ENCODE measurements at regions not wholly inside any gene's neighbourhood (a gene's known extent, or its start where the extent isn't known, plus 50 kb on each side); places are given as distances from the start of the nearest gene placed in this dataset.

DNA sequence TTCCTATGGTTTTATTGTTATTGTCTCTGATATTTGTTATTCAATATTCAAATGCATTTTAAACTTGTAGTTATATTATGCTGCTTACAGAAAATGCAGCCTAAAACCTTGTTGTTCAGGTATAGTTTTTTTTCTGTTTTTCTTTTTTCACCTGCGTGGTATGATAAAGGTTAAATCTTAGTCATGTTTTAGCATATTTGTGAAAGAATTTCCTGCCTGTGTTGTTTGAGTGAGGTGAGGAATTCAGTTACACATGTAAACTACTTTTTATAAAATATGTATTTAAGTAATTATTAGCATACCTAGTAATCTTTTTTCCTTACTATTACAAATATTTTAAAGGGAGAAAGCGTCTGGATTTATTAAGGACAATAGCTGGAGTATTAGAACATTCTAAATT lies 90.0 kb upstream of the NAALADL2 start:
- TF ChIP-seq CTCF (IDR thresholded peaks at IDR 0.05), result no peak

DNA sequence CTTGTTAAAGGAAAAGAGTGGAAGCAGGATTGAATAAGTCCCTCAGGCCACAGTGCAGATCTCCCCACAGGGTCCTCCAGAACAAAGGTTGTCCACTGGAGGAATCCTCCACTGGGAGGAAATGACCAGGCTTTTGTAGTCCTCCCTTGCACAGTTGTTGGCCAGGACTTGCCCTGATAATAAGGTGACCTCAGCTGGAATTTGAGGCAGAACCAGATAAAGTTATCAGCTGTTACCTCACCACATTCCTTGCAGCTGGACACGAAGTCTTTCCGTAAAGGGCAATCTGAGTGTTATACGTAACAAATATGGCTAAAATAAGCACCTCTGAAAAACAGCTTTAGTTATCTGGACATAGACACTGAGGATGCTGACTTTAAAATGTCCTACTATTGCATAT lies 83.5 kb upstream of the NAALADL2 start:
- no peak for TF ChIP-seq CTCF (IDR thresholded peaks at IDR 0.05)

GRCh38 chr3:174776123-174776522 lies 83.0 kb upstream of the NAALADL2 start:
- TF ChIP-seq CTCF (IDR thresholded peaks at IDR 0.05), result no peak

DNA sequence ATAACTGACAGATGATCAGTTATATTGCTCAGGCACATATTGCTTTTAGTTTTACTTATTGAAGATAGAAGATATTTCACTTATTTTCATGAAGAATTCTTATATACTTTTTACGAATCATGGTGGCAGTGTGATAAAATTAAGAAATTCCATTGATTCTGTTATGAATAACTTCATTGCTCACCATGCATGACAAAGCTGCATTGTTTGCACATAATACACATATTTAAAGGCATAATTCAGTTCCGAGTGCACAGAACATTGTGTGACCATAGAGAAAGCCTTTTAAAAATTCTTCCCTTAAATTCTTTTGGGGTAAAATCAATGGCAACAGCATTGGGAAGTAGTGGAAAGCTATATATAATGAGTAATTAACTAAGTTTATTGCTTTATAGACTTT lies 82.5 kb upstream of the NAALADL2 start:
- TF ChIP-seq CTCF (IDR thresholded peaks at IDR 0.05), result no peak

DNA sequence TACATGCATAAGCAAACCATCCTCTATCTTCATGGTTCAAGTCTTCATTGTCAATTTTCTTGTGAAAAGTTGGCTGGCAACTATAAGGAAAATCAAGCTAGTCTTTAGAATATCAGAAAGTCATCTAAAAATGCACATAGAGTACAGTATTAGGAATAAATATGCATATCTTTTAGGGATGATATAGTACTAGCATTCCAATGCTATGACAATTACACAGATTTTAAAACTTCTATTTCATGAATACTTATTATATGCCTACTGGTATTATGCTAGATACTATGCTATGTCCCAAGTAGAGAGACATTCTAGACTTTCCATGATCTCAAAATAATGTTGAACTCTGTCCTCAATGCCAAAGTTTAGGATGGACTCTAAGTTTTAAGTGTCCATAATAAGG lies 81.3 kb upstream of the NAALADL2 start:
- TF ChIP-seq CTCF (IDR thresholded peaks at IDR 0.05), result no peak

- TF ChIP-seq CTCF (IDR thresholded peaks at IDR 0.05), result no peak
Observed at GRCh38 chr3:174783502-174783901, 75.6 kb upstream of the NAALADL2 start.

- TF ChIP-seq CTCF (IDR thresholded peaks at IDR 0.05), result no peak
Observed at GRCh38 chr3:174784206-174784934, 74.8 kb upstream of the NAALADL2 start.

DNA sequence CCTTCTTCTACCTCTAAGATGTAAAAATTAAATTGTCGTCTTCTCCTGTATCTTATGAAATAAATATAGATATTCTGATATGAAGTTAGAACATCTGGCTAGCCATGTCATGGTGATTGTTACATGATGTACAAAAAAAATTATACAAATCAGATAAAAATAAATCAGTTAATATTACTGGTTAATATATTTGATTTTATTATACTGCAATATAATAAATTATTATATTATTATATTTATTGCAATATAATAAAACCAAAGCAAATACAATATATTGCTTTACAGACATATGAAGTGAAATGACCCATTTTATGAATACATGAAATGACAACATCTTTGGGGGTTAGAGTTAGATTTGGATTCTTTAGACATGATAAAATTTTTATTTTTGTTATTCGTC lies 72.3 kb upstream of the NAALADL2 start:
- no peak for TF ChIP-seq CTCF (IDR thresholded peaks at IDR 0.05)

All from LNCAP (cell line).